Tibial nerve (tissue), 3 donors: ENCODE measurements at regions not wholly inside any gene's neighbourhood (a gene's known extent, or its start where the extent isn't known, plus 50 kb on each side); places are given as distances from the start of the nearest gene placed in this dataset.

Experiments
- CTCF ChIP-seq, 5 experiments: fragments of 200-600 bp in 3 of 5; fragments of 450-650 bp in 2 of 5; sonication (generic) in 3 of 5; IDR thresholded peaks; one replicate each; pipeline ENCODE4 v1.5.1; 2016 to 2019; ENCODE audit warnings: antibody characterized with exemption in 5 of 5, mild to moderate bottlenecking in 3 of 5, moderate library complexity in 2 of 5
- POLR2A ChIP-seq, 2 donors: fragments of 450-650 bp; IDR thresholded peaks; one replicate each; pipeline ENCODE4 v1.6.1; 2017; ENCODE audit warnings: antibody characterized with exemption in 2 of 2, mild to moderate bottlenecking in 2 of 2, moderate library complexity in 2 of 2

GRCh38 chr5:171612749-171613148, 172.9 kb upstream of the SMIM23 start:
- no peak for TF ChIP-seq POLR2A (IDR thresholded peaks at IDR 0.05)
- TF ChIP-seq CTCF (IDR thresholded peaks at IDR 0.05), result no peak
